K562 (cell line): ENCODE measurements at regions not wholly inside any gene's neighbourhood (a gene's known extent, or its start where the extent isn't known, plus 50 kb on each side); places are given as distances from the start of the nearest gene placed in this dataset.

ENCODE experiments used
- FOXJ2 ChIP-seq: fragments of 200-800 bp; sonication (Bioruptor generic); IDR thresholded peaks from 2 replicates; pipeline ENCODE4 v1.6.1; 2016; ENCODE audit warnings: missing genetic modification characterization, missing compliant biosample characterization
- JUN ChIP-seq, 2 experiments: sonication (generic) in 1 of 2; formaldehyde crosslinking in 1 of 2; IDR thresholded peaks; 2 replicates each; pipeline versions ENCODE4 v1.6.1 to v1.8.0; 2012 to 2022; ENCODE audit warnings: borderline replicate concordance in 2 of 2, mild to moderate bottlenecking in 2 of 2, improper control_type of control experiment in 1 of 2, low read depth in 1 of 2, low read length in 1 of 2, missing genetic modification reagents in 1 of 2
- MNT ChIP-seq, 2 experiments: fragments of 450-650 bp; conservative IDR thresholded peaks; 2 replicates each; pipeline ENCODE4 v1.6.1; 2017; ENCODE audit warnings: mild to moderate bottlenecking in 2 of 2, moderate library complexity in 2 of 2
- TRIM24 ChIP-seq, 2 experiments: fragments of 450-650 bp; IDR thresholded peaks; 2 replicates each; pipeline ENCODE4 v1.6.1; 2016
- TSHZ1 ChIP-seq: fragments of 250-450 bp; sonication (Bioruptor Pico); IDR thresholded peaks from 2 replicates; pipeline ENCODE4 v1.4.0; 2020; ENCODE audit warnings: mild to moderate bottlenecking, moderate library complexity
- ZBTB40 ChIP-seq, 2 experiments: fragments of 450-650 bp in 1 of 2; sonication (generic) in 1 of 2; formaldehyde crosslinking in 1 of 2; IDR thresholded peaks; 2 replicates each; pipeline versions ENCODE4 v1.7.1 to v1.9.0; 2016 to 2022; ENCODE audit warnings: inconsistent platforms in 1 of 2, mild to moderate bottlenecking in 1 of 2, missing genetic modification reagents in 1 of 2
- ZFP91 ChIP-seq: sonication (generic); formaldehyde crosslinking; IDR thresholded peaks from 2 replicates; pipeline ENCODE4 v1.8.0; 2022; ENCODE audit warnings: mild to moderate bottlenecking, missing genetic modification reagents
- ZNF143 ChIP-seq: sonication (generic); formaldehyde crosslinking; IDR thresholded peaks from 2 replicates; pipeline ENCODE4 v1.9.0; 2022; ENCODE audit warnings: mild to moderate bottlenecking, missing genetic modification reagents

GRCh38 chr16:85275533-85276249 is 163.4 kb upstream of the CIBAR2 start (continued):
- TF ChIP-seq TRIM24 (IDR thresholded peaks at IDR 0.05) (no peak), ZFP91 (CRISPR knock-in tag) (peak; percentile 63; the same call in 1 of the 2 replicates), TSHZ1 (CRISPR knock-in tag) (no peak), MNT (conservative IDR thresholded peaks at IDR 0.05) (no peak), ZBTB40 (IDR thresholded peaks at IDR 0.05) (no peak), ZBTB40 (CRISPR knock-in tag; IDR thresholded peaks at IDR 0.05) (no peak), JUN (IDR thresholded peaks at IDR 0.05; ENCODE audit: borderline replicate concordance, low read depth, low read length) (0 out of 2 replicates have a peak, but pooled peaks have one; percentile 11), JUN (CRISPR knock-in tag; IDR thresholded peaks at IDR 0.05; ENCODE audit: borderline replicate concordance) (no peak), ZNF143 (CRISPR knock-in tag) (no peak), FOXJ2 (tag) (no peak)
